Peyer's patch (tissue), 4 donors: ENCODE measurements at regions not wholly inside any gene's neighbourhood (a gene's known extent, or its start where the extent isn't known, plus 50 kb on each side); places are given as distances from the start of the nearest gene placed in this dataset.

Source experiments
- DNase-seq, 3 donors: peaks; one replicate each; pipeline ENCODE4 v3.0.0-alpha.2; 2017 to 2019
- H3K27ac ChIP-seq, 4 donors: fragments of 200-600 bp; sonication (generic); one replicate each; pipeline ENCODE4 v1.5.1; 2016 to 2019
- H3K27me3 ChIP-seq, 2 donors: fragments of 200-600 bp; sonication (generic); one replicate each; pipeline ENCODE4 v1.5.1; 2019
- H3K36me3 ChIP-seq, 3 donors: fragments of 200-600 bp; sonication (generic); one replicate each; pipeline ENCODE4 v1.5.1; 2016 to 2019
- H3K4me1 ChIP-seq, 4 donors: fragments of 200-600 bp; sonication (generic); one replicate each; pipeline ENCODE4 v1.5.1; 2016 to 2019
- H3K4me3 ChIP-seq, 4 donors: fragments of 200-600 bp; sonication (generic); 1 replicate in 3 of 4; 2 replicates in 1 of 4; pipeline ENCODE4 v1.5.1; 2016 to 2019; ENCODE audit warnings: mild to moderate bottlenecking in 1 of 4
- H3K9me3 ChIP-seq, 4 donors: fragments of 200-600 bp; sonication (generic); one replicate each; pipeline ENCODE4 v1.5.1; 2016 to 2019; ENCODE audit warnings: mild to moderate bottlenecking in 1 of 4
- CTCF ChIP-seq, 6 experiments: fragments of 450-650 bp in 4 of 6; fragments of 200-600 bp in 2 of 6; sonication (generic) in 1 of 6; IDR thresholded peaks; one replicate each; pipeline ENCODE4 v1.5.1; 2017 to 2019; ENCODE audit warnings: antibody characterized with exemption in 6 of 6, mild to moderate bottlenecking in 3 of 6, moderate library complexity in 1 of 6
- POLR2A ChIP-seq, 2 donors: fragments of 450-650 bp; IDR thresholded peaks; one replicate each; pipeline ENCODE4 v1.5.1; 2017; ENCODE audit warnings: antibody characterized with exemption in 2 of 2, mild to moderate bottlenecking in 2 of 2, moderate library complexity in 2 of 2

GRCh38 chr13:37490176-37490779 lies 108.3 kb downstream of the POSTN start:
- no peak overlapping the region for H3K27ac ChIP-seq
- TF ChIP-seq CTCF (IDR thresholded peaks at IDR 0.05) (no peak), POLR2A (IDR thresholded peaks at IDR 0.05) (no peak)

GRCh38 chr13:37488726-37489125 lies 109.8 kb downstream of the POSTN start:
- TF ChIP-seq CTCF (IDR thresholded peaks at IDR 0.05) (no peak), POLR2A (IDR thresholded peaks at IDR 0.05) (no peak)
- H3K27me3 ChIP-seq, result no peaks in the 10 kb centered on the region
- no peaks in the 10 kb centered on the region for H3K36me3 ChIP-seq
- DNase-seq, result no peak
- H3K4me3 ChIP-seq, result no peak overlapping the region
- H3K9me3 ChIP-seq, result no peaks in the 10 kb centered on the region
- H3K4me1 ChIP-seq, result no peaks in the 10 kb centered on the region
- H3K27ac ChIP-seq, result no peak overlapping the region

More at GRCh38 chr13:37490176-37490779, 108.3 kb downstream of the POSTN start:
- H3K4me3 ChIP-seq, result no peak overlapping the region
- H3K27me3 ChIP-seq, result no peaks in the 10 kb centered on the region
- no peaks in the 10 kb centered on the region for H3K36me3 ChIP-seq
- no peaks in the 10 kb centered on the region for H3K4me1 ChIP-seq
- H3K9me3 ChIP-seq, result no peaks in the 10 kb centered on the region
- DNase-seq, result no peak

- H3K9me3 ChIP-seq, result no peaks in the 10 kb centered on the region
- DNase-seq, result no peak
- TF ChIP-seq POLR2A (IDR thresholded peaks at IDR 0.05), result no peak
- no peak overlapping the region for H3K4me3 ChIP-seq
- H3K27me3 ChIP-seq, result no peaks in the 10 kb centered on the region
- H3K4me1 ChIP-seq, result no peaks in the 10 kb centered on the region
- H3K36me3 ChIP-seq, result no peaks in the 10 kb centered on the region
- no peak overlapping the region for H3K27ac ChIP-seq
Observed at GRCh38 chr13:37486171-37486681, 112.3 kb downstream of the POSTN start.

GRCh38 chr13:37485756-37486155 lies 112.8 kb downstream of the POSTN start:
- Histone ChIP-seq H3K4me1 (no peaks in the 10 kb centered on the region), H3K4me3 (no peak overlapping the region), H3K9me3 (no peaks in the 10 kb centered on the region), H3K27ac (no peak overlapping the region), H3K36me3 (no peaks in the 10 kb centered on the region), H3K27me3 (no peaks in the 10 kb centered on the region)
- TF ChIP-seq CTCF (IDR thresholded peaks at IDR 0.05), result no peak
- TF ChIP-seq POLR2A (IDR thresholded peaks at IDR 0.05), result no peak
- DNase-seq, result no peak

- no peak overlapping the region for H3K27ac ChIP-seq
- no peak for TF ChIP-seq CTCF (IDR thresholded peaks at IDR 0.05)
- TF ChIP-seq POLR2A (IDR thresholded peaks at IDR 0.05), result no peak
- H3K9me3 ChIP-seq, result no peaks in the 10 kb centered on the region
- no peak for DNase-seq
- H3K4me3 ChIP-seq, result no peak overlapping the region
- no peaks in the 10 kb centered on the region for H3K36me3 ChIP-seq
- no peaks in the 10 kb centered on the region for H3K4me1 ChIP-seq
- no peaks in the 10 kb centered on the region for H3K27me3 ChIP-seq
Observed at GRCh38 chr13:37484056-37484455, 114.5 kb downstream of the POSTN start.

GRCh38 chr13:37482331-37482730 lies 116.2 kb downstream of the POSTN start:
- TF ChIP-seq CTCF (IDR thresholded peaks at IDR 0.05), result no peak
- no peak for TF ChIP-seq POLR2A (IDR thresholded peaks at IDR 0.05)
- Histone ChIP-seq H3K27ac (no peak overlapping the region), H3K9me3 (no peaks in the 10 kb centered on the region), H3K27me3 (no peaks in the 10 kb centered on the region), H3K36me3 (no peaks in the 10 kb centered on the region), H3K4me3 (no peak overlapping the region), H3K4me1 (no peaks in the 10 kb centered on the region)
- no peak for DNase-seq
